Psoas muscle (tissue), 7 donors: ENCODE measurements at regions not wholly inside any gene's neighbourhood (a gene's known extent, or its start where the extent isn't known, plus 50 kb on each side); places are given as distances from the start of the nearest gene placed in this dataset.

ENCODE experiments used
- ATAC-seq, 4 donors: fragments of 200-7000 bp; cut with Tn5 transposase; one replicate each; pipeline ENCODE4 v1.9.1; 2020; ENCODE audit warnings: moderate library complexity in 3 of 4, mild to moderate bottlenecking in 2 of 4
- DNase-seq, 2 donors: peaks; one replicate each; pipeline ENCODE4 v3.0.0-alpha.2; 2020
- H3K27ac ChIP-seq: fragments of 200-600 bp; one replicate; pipeline ENCODE4 v1.8.0; 2022
- H3K27me3 ChIP-seq, 3 donors: fragments of 200-600 bp in 1 of 3; one replicate each; pipeline versions ENCODE4 v1.6.1 to v1.8.0; 2013 to 2022; ENCODE audit warnings: low read length in 2 of 3, mild to moderate bottlenecking in 2 of 3, moderate library complexity in 1 of 3; ENCODE audit not compliant: insufficient read depth in 3 of 3
- H3K36me3 ChIP-seq, 2 donors: fragments of 200-600 bp in 1 of 2; one replicate each; pipeline versions ENCODE4 v1.6.1 to v1.8.0; 2013 to 2022; ENCODE audit warnings: low read depth in 1 of 2, mild to moderate bottlenecking in 1 of 2, moderate library complexity in 1 of 2; ENCODE audit not compliant: insufficient read depth in 1 of 2
- H3K4me1 ChIP-seq: fragments of 200-600 bp; one replicate; pipeline ENCODE4 v1.8.0; 2022
- H3K4me3 ChIP-seq: fragments of 200-600 bp; one replicate; pipeline ENCODE4 v1.8.0; 2022; ENCODE audit warnings: mild to moderate bottlenecking
- H3K9me3 ChIP-seq: fragments of 200-600 bp; one replicate; pipeline ENCODE4 v1.8.0; 2022
- CTCF ChIP-seq: fragments of 200-600 bp; IDR thresholded peaks from one replicate; pipeline ENCODE4 v1.8.0; 2022; ENCODE audit warnings: antibody characterized with exemption
- WGBS, 3 donors: extraction: QIAGEN DNeasy Blood & Tissue Kit; methylation state at CpG; one replicate each; pipeline versions ENCODE4 v1.1.6 to v1.1.7; 2013; 5-methylcytosine and 5-hydroxymethylcytosine counted together
- intact Hi-C, 2 donors: fragments of 100-400 bp; cut with DNase I; formaldehyde crosslinking; loops; one replicate each; pipeline versions ENCODE4 v1.11.0 to v1.14.2; 2022
- donor health status: healthy with polysubstance abuse.
- donor health status: DM: no; HTN: no; CAD: no; lungs with moderate emphysema.
- donor health status: Bipolar disorder and iron deficiency.
- donor health status: healthy.
- donor health status: DM: yes; HTN: yes; CAD: no.
- donor health status: DM: no; HTN: no; CAD: no.
- donor health status: DM: yes; HTN: yes; CAD: no.

GRCh38 chr12:82012176-82012575, 253.0 kb upstream of the PPFIA2 start:
- Histone ChIP-seq H3K27ac (no peak overlapping the region), H3K27me3 (no peaks in the 10 kb centered on the region), H3K4me1 (no peaks in the 10 kb centered on the region), H3K9me3 (no peaks in the 10 kb centered on the region), H3K4me3 (no peak overlapping the region), H3K36me3 (no peaks in the 10 kb centered on the region)
- TF ChIP-seq CTCF, result no peak
- 84 to 85% (median 85%) methylated on average over 4 of the region's 4 CpGs for WGBS, 3 donors
- ATAC-seq, result no peak
- no peak for DNase-seq
- intact Hi-C loops, result no loop called here

- no peak for TF ChIP-seq CTCF
- ATAC-seq, result no peak
- 72 to 88% (median 72%) methylated on average over 2 of the region's 2 CpGs for WGBS, 3 donors
- DNase-seq, result no peak
- Histone ChIP-seq H3K27me3 (no peaks in the 10 kb centered on the region), H3K9me3 (no peaks in the 10 kb centered on the region), H3K4me1 (no peaks in the 10 kb centered on the region), H3K36me3 (no peaks in the 10 kb centered on the region), H3K27ac (no peak overlapping the region), H3K4me3 (no peak overlapping the region)
- intact Hi-C loops, result no loop called here
These were observed 250.4 kb upstream of the PPFIA2 start for GRCh38 chr12:82009524-82009923.

- no peak for TF ChIP-seq CTCF
- intact Hi-C loops, result no loop called here
- WGBS, 3 donors, result 90 to 92% (median 91%) methylated on average over 1 of the region's 1 CpG
- Histone ChIP-seq H3K27me3 (no peaks in the 10 kb centered on the region), H3K9me3 (no peaks in the 10 kb centered on the region), H3K36me3 (no peaks in the 10 kb centered on the region), H3K4me3 (no peak overlapping the region), H3K4me1 (no peaks in the 10 kb centered on the region), H3K27ac (no peak overlapping the region)
- DNase-seq (no peak), ATAC-seq (no peak)
These were observed 249.1 kb upstream of the PPFIA2 start for GRCh38 chr12:82008251-82008650.

DNA sequence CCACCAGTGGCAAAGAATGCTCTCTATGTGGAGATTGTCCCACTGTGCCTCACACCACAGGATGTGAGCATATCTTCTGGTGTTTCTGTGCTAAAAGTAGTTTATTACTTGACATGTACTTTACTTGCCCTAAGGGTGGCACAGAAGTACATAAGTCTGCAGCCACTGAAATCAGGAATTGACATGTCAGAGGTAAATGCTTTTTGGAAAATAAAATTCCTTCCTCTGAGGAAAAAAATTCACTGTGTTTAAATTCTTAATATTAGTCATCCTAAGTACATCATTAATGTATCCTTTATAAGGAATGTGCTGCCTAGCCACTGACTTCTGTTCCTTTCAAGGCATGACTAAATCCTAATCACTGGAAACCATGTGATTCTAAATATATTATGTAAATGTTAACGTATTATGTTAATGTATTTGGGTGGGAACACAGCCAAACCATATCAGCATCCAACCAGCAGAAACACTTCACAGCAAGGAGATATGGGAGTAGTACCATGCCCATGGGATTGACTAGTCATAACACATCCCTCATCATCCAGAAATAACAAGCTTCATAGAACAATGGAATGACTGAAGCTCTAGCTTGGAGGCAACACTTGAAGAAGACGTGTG, 239.7 kb upstream of the PPFIA2 start:
- TF ChIP-seq CTCF, result no peak
- no peak for ATAC-seq

GRCh38 chr12:81992461-81992860, 233.3 kb upstream of the PPFIA2 start:
- Histone ChIP-seq H3K4me3 (no peak overlapping the region), H3K36me3 (no peaks in the 10 kb centered on the region), H3K27ac (no peak overlapping the region), H3K9me3 (no peaks in the 10 kb centered on the region), H3K27me3 (no peaks in the 10 kb centered on the region), H3K4me1 (no peaks in the 10 kb centered on the region)
- no peak for ATAC-seq
- DNase-seq, result no peak
- TF ChIP-seq CTCF, result no peak
- 30 to 41% (median 37%) methylated on average over 2 of the region's 2 CpGs for WGBS, 3 donors
- intact Hi-C loops, result no loop called here

More for the DNA sequence above, 239.7 kb upstream of the PPFIA2 start:
- H3K4me1 ChIP-seq, result no peaks in the 10 kb centered on the region
- H3K36me3 ChIP-seq, result no peaks in the 10 kb centered on the region
- no peak for DNase-seq
- no peak overlapping the region for H3K4me3 ChIP-seq
- H3K9me3 ChIP-seq, result no peaks in the 10 kb centered on the region
- intact Hi-C loops, result no loop called here
- H3K27ac ChIP-seq, result no peak overlapping the region
- WGBS, 3 donors, result 56 to 70% (median 62%) methylated on average over 2 of the region's 2 CpGs
- no peaks in the 10 kb centered on the region for H3K27me3 ChIP-seq
